Endothelial cell (in vitro differentiated cells): ENCODE measurements at regions not wholly inside any gene's neighbourhood (a gene's known extent, or its start where the extent isn't known, plus 50 kb on each side); places are given as distances from the start of the nearest gene placed in this dataset.

Experiments
- DNase-seq: peaks from one replicate; pipeline ENCODE4 v3.0.0; 2021; ENCODE audit warnings: low spot score
- H3K27ac Mint-ChIP-seq: one replicate; pipeline ENCODE4 v1.8.0; 2021; ENCODE audit warnings: mixed read lengths, inconsistent platforms; ENCODE audit not compliant: unreplicated experiment
- H3K27me3 Mint-ChIP-seq: one replicate; pipeline ENCODE4 v1.8.0; 2021; ENCODE audit warnings: mild to moderate bottlenecking, moderate library complexity, mixed read lengths, inconsistent platforms; ENCODE audit not compliant: unreplicated experiment
- H3K36me3 Mint-ChIP-seq: one replicate; pipeline ENCODE4 v1.8.0; 2021; ENCODE audit warnings: mild to moderate bottlenecking, low read depth, mixed read lengths, inconsistent platforms; ENCODE audit not compliant: unreplicated experiment
- H3K4me1 Mint-ChIP-seq: one replicate; pipeline ENCODE4 v1.8.0; 2021; ENCODE audit warnings: mild to moderate bottlenecking, mixed read lengths, inconsistent platforms; ENCODE audit not compliant: unreplicated experiment
- H3K4me3 Mint-ChIP-seq: one replicate; pipeline ENCODE4 v1.8.0; 2021; ENCODE audit warnings: mild to moderate bottlenecking, mixed read lengths, inconsistent platforms; ENCODE audit not compliant: unreplicated experiment
- H3K9me3 Mint-ChIP-seq: one replicate; pipeline ENCODE4 v1.8.0; 2021; ENCODE audit warnings: mixed read lengths, inconsistent platforms; ENCODE audit not compliant: unreplicated experiment
- TF ChIP-seq, protein P1 (sequence below): fragments of 200-600 bp; sonication (generic); IDR thresholded peaks from one replicate; pipeline ENCODE4 v1.5.0; 2021; ENCODE audit warnings: antibody characterized with exemption; ENCODE audit not compliant: unreplicated experiment

DNA sequence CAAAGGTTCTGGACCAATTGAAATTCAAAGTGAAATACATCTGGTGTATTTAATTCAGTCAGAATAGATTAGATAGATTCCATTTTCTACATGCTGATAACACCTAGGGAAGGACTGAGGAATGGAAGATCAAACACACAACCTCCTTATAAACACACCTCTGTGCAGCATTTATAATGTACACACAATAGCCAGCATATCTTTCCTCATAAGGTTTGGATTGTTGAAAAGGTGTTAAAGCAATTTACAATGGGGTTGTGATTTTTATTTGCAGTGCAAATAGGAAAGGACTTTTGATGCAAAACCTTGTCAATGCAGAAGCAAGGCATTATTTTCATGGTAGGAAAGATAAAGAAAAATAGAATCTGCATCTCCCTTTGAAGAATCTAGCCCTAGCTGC lies 448.9 kb upstream of the KCNMB2 start:
- no peak overlapping the region for H3K27ac Mint-ChIP-seq
- peaks cover 6% of the 10 kb centered on the region for H3K27me3 Mint-ChIP-seq
- no peak for DNase-seq
- H3K4me1 Mint-ChIP-seq = peaks cover 46% of the 10 kb centered on the region
- TF ChIP-seq, protein P1, sequence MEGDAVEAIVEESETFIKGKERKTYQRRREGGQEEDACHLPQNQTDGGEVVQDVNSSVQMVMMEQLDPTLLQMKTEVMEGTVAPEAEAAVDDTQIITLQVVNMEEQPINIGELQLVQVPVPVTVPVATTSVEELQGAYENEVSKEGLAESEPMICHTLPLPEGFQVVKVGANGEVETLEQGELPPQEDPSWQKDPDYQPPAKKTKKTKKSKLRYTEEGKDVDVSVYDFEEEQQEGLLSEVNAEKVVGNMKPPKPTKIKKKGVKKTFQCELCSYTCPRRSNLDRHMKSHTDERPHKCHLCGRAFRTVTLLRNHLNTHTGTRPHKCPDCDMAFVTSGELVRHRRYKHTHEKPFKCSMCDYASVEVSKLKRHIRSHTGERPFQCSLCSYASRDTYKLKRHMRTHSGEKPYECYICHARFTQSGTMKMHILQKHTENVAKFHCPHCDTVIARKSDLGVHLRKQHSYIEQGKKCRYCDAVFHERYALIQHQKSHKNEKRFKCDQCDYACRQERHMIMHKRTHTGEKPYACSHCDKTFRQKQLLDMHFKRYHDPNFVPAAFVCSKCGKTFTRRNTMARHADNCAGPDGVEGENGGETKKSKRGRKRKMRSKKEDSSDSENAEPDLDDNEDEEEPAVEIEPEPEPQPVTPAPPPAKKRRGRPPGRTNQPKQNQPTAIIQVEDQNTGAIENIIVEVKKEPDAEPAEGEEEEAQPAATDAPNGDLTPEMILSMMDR = no peak
- no peaks in the 10 kb centered on the region for H3K9me3 Mint-ChIP-seq
- no peak overlapping the region for H3K4me3 Mint-ChIP-seq
- H3K36me3 Mint-ChIP-seq = no peaks in the 10 kb centered on the region

DNA sequence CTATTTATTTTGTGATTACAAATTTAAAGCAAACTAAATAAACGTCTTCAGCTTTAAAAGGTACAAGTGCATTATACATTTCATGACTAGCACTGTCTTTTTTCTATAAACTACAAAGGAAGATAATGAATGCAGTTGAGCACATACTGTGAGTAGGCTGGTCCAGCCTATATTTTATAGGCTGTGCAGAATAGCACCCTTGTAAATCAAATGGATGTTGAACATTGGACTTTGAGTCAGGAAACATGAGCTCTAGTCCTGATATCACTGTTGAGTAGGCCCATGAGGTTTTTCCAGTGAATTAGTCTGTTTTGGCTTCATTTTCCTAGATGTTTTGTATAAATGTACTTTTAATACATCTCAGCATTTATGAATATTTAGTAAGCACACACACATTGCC lies 447.3 kb upstream of the KCNMB2 start:
- H3K27ac Mint-ChIP-seq = no peak overlapping the region
- H3K27me3 Mint-ChIP-seq = peaks cover 3% of the 10 kb centered on the region
- TF ChIP-seq, protein P1 = no peak
- no peaks in the 10 kb centered on the region for H3K9me3 Mint-ChIP-seq
- no peak overlapping the region for H3K4me3 Mint-ChIP-seq
- peaks cover under 1% of the 10 kb centered on the region for H3K36me3 Mint-ChIP-seq
- H3K4me1 Mint-ChIP-seq = peaks cover 33% of the 10 kb centered on the region
- DNase-seq = no peak

DNA sequence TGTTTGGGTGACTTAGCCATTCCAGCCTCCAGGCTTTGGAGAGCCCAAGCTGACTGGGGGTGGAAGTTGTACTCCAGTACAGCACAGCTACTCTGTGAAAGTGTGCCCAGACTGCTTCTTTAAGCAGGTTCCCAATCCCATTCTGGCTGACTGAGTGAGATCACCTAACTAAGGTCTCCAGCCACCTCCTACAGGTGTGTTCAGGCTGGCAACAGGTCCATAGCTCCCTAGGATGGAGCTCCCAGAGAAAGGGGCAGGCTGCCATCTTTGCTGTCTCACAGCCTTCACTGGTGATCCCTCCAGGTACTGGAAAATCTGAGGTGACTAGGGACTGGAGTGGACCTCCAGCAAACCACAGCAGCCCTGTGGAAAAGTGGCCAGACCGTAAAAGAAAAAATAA lies 445.3 kb upstream of the KCNMB2 start:
- TF ChIP-seq, protein P1 = no peak
- H3K4me1 Mint-ChIP-seq = peaks cover 17% of the 10 kb centered on the region
- H3K9me3 Mint-ChIP-seq = no peaks in the 10 kb centered on the region
- H3K4me3 Mint-ChIP-seq = no peak overlapping the region
- H3K27me3 Mint-ChIP-seq = peaks cover 3% of the 10 kb centered on the region
- H3K27ac Mint-ChIP-seq = no peak overlapping the region
- DNase-seq = no peak
- peaks cover 5% of the 10 kb centered on the region for H3K36me3 Mint-ChIP-seq

DNA sequence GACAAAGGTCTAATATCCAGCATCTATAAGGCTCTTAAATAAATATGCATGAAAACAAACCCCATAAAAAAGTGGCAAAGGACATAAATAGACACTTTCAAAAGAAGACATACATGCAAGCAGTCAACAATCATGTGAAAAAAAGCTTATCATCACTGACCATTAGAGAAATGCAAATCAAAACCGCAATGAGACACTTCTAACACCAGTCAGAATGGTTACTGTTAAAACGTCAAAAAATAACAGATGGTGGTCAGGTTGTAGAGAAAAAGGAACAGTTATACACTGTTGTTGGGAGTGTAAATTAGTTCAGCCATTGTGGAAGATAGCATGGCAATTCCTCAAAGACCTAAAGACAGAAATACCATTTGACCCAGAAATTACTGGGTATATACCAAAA lies 440.7 kb upstream of the KCNMB2 start:
- Mint-ChIP-seq H3K27ac (no peak overlapping the region), H3K4me1 (peaks cover 6% of the 10 kb centered on the region), H3K36me3 (peaks cover 5% of the 10 kb centered on the region), H3K4me3 (no peak overlapping the region), H3K9me3 (no peaks in the 10 kb centered on the region), H3K27me3 (no peaks in the 10 kb centered on the region)
- TF ChIP-seq, protein P1 = no peak
- DNase-seq = no peak

- H3K36me3 Mint-ChIP-seq = peaks cover 5% of the 10 kb centered on the region
- TF ChIP-seq, protein P1 = no peak
- no peaks in the 10 kb centered on the region for H3K9me3 Mint-ChIP-seq
- H3K27me3 Mint-ChIP-seq = no peaks in the 10 kb centered on the region
- no peak for DNase-seq
- H3K27ac Mint-ChIP-seq = no peak overlapping the region
- H3K4me3 Mint-ChIP-seq = no peak overlapping the region
- H3K4me1 Mint-ChIP-seq = peaks cover 10% of the 10 kb centered on the region
Observed at GRCh38 chr3:178096955-178097354, 439.3 kb upstream of the KCNMB2 start.
